H1 (cell line): ENCODE measurements at regions not wholly inside any gene's neighbourhood (a gene's known extent, or its start where the extent isn't known, plus 50 kb on each side); places are given as distances from the start of the nearest gene placed in this dataset.

Source experiments
- EZH2 ChIP-seq: fragments of 200-600 bp; sonication (generic); IDR thresholded peaks from 2 replicates; pipeline ENCODE4 v1.7.1; 2012; ENCODE audit warnings: low read depth, mild to moderate bottlenecking, moderate library complexity, low read length, inconsistent platforms; ENCODE audit not compliant: severe bottlenecking
- RFX5 ChIP-seq: IDR thresholded peaks from 2 replicates; pipeline ENCODE4 v1.6.1; 2011; ENCODE audit warnings: low read depth, low read length, improper control_type of control experiment, borderline replicate concordance
- USF2 ChIP-seq: IDR thresholded peaks from 2 replicates; pipeline ENCODE4 v1.6.1; 2011; ENCODE audit warnings: low read length, improper control_type of control experiment
- YY1 ChIP-seq: IDR thresholded peaks from 2 replicates; pipeline ENCODE4 v1.6.1; 2011; ENCODE audit warnings: low read depth, mild to moderate bottlenecking, low read length

DNA sequence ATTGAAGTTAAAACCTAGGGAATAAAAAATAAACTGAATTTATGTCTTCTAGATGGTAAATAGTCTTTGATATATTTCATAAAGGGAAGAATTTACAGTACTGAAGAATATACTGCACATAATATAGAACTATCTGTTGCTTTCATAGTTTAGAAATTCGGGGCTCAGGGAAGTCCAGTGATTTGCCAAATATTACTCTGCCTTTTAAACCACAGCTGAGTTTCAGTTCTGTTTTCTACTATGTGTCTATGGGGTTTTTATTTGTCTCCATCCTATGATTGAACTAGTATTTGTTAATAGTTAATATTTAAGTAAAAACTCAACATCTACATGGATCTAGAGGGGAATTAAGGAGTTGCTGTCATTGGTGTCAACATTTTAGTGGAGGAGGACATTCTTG lies 715.0 kb upstream of the CDH8 start:
- TF ChIP-seq EZH2 = no peak
- TF ChIP-seq USF2 = no peak
- TF ChIP-seq RFX5 = no peak
- TF ChIP-seq YY1 = no peak
